AG08396 (cell line): ENCODE measurements at regions not wholly inside any gene's neighbourhood (a gene's known extent, or its start where the extent isn't known, plus 50 kb on each side); places are given as distances from the start of the nearest gene placed in this dataset.
A peak's percentile ranks its signal among the peaks of the same experiment; 100 is the strongest.

Source experiments
- DNase-seq: peaks from one replicate; pipeline ENCODE4 v3.0.0; 2012; ENCODE audit warnings: low spot score, mixed read lengths

DNA sequence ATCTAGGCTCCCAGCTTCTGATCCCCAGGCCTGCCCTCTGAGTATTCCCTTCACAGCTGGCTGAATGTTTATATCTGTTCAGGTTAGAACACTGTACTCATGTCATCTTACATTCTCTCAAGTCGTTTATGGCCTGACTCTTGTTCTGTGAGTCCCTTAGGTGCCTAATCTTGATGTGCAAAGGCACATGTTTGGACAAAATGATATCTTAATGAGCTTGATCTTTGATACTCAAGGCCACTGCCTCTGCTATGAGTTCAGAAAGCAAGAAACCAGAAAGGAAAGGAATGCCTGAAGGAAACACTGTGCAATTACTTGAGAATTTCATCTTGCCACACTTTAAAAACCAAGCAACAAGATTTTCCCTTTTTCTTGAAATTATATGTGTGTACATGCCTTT, 391.8 kb upstream of the ZNF608 start:
- DNase-seq: no peak

DNA sequence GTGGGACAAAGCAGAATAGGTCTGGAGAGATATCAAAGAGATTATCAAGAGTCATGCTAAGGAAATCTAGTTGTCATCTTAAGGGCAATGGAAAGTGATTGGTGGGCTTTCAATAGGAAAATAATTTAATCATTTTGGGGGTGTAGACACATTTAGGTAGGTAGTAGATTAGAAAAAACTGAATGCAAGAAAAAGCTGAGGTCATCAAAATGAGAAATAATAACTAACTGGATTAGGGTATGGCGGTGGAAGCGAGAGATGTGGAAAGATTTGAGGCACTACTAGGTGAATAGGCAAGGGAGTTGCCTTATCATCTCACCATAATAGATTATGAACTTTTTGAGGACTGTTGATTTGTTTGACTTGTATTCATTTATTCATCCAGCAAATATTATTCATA, 393.2 kb upstream of the ZNF608 start:
- no peak for DNase-seq

DNA sequence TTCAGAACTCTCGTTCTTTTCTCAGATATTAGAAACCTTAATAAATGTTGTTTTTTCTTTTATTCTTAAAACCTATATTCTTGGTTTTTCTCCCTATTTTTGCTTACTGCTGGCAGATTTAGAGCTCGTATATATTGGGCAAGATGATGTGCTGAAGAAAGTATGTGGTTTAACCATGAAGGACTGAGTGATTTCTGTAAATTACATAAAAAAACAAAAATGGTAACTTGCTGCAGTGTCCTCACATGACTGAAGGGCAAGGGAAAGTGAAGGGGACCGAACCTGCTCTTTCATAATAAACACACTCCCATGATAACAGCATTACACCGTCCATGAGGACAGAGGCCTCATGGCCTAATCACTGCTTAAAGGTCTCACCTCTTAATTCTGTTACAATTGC, 393.8 kb upstream of the ZNF608 start:
- DNase-seq: no peak

DNA sequence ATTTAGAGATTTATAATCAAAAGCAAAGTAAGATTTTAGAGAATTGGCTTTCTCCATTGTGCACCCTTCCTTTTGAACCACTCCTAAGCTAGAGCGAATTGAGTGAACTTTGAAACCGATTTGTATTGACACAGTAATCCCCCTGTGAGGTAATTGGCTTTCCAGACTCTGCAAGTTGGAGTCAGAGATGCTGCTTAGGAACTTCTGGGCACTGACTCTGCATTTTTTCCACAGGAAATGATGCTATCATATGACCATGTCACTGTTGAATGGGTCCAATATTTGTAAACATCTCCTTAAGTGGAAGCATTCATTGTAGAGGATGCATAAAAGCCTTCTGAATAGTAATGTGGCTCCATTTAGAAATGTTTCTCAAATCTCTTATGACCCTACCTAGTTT, 394.4 kb upstream of the ZNF608 start:
- peak; percentile 58 for DNase-seq

DNA sequence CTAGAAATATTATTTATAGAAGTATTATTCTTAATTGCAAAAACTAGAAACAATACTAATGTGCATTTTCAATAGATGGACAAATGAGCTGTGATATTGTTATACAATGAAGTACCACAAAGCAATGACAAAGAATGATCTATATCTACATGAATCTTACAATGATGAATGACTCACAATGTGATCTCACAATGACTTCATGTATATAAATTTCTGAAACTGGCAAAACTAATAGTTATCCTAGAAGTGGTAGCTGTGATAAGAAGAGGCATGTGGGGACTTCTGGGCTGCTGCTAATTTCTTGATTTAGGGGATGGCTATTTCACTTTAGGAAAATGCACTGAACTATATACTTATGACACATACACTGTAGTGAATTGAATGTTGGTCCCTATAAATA, 396.0 kb upstream of the ZNF608 start:
- DNase-seq: no peak

DNA sequence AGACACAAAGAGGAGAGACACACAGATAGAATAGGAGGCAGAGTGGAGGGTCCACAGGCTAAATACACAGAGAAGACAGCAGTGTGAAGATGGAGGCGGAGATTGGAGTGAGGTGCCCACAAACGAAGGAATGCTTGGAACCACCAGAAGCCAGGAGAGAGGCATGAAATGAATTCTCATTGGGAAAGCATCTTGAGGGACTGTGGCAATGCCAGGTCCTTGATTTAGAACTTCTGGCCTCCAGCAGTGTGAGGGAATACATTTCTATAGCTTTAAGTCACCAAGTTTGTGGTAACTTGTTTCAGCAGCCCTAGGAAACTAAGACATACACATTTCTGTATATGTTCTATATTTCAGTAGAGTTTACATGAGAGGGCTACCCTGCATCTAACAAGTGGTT, 396.6 kb upstream of the ZNF608 start:
- DNase-seq: no peak

DNA sequence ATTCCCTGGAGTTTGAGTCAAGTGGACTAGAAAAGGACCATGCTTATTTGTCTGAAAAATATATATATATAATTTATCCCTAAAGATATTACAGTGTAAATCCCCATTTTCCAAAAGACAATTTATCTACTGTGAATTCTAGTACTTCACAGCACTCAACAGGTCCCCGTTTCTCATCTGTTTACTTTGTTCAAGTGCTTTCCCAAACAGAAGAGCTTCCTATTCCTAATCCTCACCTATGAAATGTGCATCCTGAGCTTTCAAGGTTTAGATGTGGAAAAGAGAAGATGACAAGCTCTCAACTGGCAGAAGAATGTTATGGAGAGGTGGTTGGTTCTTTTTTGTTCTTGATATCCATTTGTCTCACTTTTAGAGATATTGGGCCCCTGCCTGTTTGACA, 401.6 kb upstream of the ZNF608 start:
- no peak for DNase-seq

DNA sequence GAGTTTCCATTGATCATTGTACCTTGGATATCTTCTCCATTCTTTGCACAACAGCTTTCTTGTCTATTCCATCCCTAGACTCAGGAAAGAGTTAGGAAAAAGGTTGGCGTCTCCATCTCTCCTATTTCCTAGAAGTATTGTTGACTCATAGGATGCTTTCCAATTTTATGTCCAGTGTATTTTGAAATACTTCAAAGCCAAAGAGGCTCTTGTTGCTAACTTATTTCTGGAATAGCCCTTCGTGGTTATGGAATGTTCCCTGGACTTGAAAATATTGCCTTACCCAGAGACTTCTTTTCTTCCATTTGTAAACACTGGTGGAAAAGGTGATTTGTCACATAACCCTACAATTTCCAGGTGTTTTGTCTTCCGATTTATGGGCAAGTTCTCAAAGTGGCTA, 402.3 kb upstream of the ZNF608 start:
- no peak for DNase-seq

DNA sequence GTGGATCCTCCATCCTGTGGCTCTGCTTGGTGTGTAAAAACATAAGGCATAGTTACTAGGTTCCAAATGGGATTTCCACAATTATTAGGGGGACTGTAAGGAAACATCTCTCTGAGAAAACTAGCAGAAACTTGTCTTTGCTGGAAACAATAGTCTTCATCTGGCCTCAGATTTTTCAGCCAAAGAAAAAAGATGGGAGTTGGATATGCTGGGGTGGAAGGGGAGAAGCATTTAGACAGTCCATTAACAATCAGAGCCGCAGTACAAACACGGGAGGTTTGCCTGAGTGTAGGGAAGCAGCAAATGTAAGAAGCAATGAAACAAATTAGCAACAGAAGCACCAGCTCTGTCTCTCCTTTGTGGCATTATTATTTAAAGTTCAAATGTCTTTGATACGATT, 402.7 kb upstream of the ZNF608 start:
- no peak for DNase-seq

DNA sequence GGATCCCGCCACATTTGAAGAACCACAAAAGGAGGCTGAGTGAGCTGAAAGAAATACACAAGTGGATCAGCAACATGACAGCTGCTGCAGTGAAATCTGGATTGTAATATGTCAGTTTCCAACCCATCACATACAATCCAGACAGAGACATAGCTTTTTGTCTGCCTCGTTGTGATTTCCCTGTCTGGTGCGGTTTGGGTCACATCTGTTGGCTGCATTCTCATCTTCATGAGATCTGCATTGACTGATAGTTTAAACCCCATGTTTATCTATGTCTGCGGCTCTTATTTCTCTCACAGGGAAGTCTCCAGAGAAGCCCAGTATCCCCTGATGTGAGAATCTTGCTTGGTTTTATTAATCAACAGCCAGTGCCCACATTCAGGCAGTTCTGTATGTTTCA, 403.1 kb upstream of the ZNF608 start:
- no peak for DNase-seq

DNA sequence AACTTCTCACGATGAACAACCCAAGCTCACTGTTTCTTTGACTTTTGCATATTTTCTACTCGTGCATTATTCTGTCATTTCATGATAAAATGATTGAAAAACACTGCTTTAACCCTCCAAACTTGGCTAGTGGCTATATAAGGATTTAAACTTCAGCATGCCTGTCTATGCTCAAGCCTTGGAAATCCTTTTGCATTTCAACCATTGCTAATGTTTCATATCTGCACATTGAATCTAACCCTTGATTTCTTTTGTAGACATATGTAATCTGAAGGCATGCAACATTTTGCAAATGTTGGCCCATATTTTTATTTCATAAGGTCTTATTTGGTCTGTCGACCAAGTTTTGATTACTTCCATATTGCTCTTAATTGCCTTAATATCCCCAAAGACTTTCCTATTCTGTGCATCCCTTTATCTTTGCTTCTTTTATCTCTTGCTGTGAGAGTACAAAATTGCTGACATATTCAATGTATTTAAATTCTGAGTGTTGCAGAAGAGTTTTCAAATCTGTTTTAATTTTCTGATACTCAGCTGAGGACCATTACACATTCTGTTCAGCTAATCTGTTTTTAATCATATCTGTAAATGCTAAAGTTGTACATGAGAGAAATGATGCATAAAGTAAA, 403.7 kb upstream of the ZNF608 start:
- no peak for DNase-seq

DNA sequence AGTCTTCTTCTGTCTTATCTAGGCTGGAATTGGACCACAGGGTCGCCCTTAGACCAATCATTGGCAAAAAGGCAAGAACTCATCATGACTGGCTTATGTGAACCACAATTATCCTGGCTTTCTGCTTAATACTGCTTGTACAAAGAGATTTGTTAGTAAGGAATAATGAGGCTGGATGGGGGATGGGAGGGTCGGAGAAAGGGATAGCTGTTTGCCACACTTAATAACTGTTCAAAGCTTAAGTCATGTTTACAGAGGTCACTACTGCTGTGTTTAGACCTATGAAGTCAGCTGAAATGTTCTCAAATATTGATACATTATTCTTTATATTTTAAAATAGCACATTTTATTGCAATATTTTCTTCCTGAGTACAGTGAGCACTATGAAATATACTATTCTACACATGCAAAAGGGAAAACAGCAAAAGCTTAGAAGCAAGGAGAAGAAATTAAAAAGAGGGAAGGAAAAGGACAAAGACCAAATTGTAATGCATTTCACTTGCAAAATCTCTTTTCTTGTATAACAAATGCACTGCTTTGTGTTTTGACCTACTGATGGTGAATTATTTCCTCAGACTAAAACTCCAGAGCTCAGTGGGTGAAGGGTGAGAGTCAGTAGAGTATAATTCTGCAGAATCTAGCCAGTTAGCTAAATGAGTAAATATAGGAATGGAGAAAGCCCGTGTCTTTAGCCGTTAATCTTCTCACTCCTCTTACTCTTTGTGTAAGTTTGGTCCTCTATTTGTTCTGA, 404.9 kb upstream of the ZNF608 start:
- DNase-seq: no peak

DNA sequence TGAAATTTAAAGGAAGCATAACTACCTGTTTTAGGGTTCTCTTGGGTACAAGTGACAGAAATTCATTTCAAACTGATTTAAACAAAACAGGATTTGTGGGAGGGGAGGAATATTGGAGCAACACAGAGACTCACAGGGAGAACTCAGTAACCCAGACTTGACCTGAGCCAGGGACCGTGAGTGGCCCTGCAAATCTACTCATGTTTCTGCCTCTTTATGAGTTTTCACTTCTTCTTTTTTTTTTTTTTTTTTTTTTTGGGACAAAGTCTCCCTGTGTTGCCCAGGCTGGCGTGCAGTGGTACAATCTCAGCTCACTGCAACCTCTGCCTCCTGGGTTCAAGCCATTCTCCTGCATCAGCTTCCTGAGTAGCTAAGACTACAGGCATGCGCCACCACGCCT, 405.6 kb upstream of the ZNF608 start:
- no peak for DNase-seq

DNA sequence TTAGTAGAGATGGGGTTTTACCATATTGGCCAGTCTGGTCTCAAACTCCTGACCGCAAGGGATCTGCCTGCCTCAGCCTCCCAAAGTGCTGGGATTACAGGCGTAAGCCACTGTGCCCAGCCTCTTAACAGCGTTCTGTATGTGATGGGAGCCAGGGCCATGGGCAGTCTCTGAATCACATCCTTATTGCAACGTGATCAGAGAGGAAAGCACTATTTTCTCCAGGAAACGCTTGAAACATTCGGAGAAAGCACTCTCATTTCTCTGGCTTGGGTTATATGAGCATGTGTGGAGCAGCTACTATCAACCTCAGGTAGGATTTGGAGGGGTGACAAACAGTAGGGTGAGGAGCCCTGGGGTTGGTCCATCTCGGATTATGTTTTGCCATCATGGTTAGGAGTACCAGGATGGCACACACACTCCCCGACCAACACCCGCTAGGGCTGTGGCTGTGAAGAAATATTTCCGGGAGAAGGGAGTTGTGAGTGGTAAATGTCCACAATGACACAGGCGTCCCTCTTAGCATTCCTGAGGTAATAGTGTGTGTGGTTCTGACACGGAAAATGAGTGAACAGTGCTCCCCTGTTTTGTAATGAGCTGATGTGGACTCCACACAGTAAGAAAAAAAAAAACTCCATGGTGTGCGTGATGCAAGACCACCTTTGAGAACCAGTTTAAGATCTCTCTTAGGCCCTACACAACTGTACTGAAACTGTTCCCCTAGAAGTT, 406.2 kb upstream of the ZNF608 start:
- no peak for DNase-seq

DNA sequence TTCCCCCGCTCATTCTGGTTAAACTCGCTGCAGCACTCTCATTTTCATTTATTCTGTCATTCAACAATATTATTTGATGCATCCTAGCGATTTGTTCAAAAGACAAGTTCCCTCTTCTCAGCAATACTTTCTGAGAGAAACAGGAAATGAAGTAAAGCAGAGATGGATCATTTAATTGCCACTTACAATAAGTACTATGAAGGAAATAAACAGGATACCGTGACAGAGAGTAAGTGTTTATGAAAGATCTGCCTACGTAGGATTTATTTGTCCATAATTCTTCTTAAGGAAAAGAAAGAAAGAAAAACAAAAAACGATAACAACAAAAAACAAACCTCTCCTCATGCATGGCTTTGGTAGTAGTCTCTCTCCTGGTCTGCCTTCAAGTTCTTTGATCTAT, 406.8 kb upstream of the ZNF608 start:
- DNase-seq: no peak

DNA sequence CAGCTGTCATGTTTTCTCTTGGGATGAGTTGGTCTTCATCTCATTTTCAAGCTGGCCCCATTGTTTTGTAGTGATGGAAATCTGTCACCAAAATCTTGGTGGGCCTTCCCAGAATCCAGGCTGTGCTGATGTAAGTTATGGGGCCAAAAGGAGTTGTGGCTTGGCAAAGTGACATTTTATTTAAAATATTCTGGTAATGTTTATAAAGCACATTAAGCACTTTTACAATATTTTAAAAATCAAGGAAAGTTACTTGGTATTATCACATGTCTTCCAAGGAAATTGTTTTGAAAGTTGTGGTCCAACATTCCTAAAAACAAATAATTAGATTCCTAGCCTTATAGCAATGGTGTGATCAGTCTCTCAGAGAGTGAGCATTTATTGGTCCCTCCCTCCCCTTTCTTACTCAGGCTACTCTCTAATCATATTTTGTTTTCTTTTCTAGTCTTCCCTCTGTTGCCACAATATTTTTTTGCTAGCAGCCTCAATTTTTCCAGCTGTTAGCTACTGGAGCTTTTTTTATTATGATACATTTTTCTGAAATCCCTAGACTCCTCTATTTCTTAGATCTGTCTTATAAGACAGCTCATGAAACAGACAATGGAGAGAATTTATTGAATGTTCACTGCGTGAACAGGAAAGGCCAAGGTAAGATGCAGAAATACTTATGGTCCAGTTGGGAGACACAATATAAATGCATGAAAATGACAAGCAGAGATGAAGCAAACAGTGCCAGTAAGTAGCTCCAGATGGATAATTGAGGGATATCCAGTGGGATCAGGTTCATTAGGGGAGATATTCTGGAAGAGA, 408.1 kb upstream of the ZNF608 start:
- DNase-seq: peak; percentile 9

DNA sequence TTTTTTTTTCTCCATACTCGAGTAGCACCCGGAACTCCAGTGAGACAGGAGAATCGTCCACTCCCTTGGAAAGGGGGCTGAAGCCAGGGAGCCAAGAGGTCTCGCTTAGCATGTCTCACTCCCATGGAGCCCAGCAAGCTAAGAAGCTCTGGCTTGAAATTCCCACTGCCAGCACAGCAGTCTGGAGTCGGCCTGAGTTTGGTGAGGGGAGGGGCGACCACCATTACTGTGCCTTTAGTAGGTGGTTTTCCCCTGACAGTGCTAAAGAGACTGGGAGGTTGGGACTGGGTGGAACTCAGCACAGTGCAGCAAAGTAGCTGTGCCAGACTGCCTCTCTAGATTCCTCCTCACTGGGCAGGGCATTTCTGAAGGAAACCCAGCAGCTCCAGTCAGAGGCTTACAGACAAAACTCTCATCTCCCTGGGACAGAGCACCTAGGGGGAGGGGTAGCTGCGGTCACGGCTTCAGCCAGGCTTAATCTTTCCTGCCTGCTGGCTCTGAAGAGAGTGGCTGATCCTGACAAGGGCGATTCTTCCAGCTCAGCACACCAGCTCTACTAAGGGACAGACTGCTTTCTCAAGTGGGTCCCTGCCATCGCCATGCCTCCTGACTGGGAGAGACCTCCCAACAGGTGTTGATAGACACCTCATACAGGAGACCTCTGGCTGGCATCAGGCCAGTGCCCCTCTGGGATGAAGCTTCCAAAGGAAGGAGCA, 414.5 kb upstream of the ZNF608 start:
- no peak for DNase-seq

DNA sequence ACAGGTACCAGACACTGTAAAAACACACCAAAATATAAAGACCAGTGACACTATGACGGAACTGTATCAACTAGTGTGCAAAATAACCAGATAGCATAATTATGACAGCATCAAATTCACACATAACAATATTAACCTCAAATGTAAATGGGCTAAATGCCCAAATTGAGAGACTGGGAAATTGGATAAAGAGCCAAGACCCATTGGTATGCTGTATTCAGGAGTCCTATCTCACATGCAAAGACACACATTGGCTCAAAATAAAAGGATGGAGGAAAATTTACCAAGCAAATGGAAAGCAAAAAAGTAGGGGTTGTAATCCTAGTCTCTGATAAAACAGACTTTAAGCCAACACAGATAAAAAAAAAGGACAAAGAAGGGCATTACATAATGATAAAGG, 416.3 kb upstream of the ZNF608 start:
- no peak for DNase-seq

DNA sequence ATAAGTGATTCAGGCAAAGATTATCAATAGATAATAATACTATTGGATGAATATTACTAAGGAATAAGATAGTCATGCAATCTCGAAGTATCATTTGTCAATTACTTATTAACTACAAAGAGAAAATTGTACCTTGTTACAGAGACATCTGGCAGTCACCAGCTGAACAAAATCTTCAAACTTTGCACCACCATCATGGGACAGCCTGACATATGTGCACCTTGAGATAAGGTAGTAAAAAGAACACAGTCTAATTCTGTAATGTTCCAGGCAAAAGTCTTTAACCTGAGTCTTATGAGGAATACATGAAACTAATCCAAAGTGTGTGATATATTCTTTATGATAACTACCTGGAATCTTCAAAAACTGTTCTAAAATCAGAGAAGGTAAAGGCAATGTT, 423.0 kb upstream of the ZNF608 start:
- DNase-seq: no peak

DNA sequence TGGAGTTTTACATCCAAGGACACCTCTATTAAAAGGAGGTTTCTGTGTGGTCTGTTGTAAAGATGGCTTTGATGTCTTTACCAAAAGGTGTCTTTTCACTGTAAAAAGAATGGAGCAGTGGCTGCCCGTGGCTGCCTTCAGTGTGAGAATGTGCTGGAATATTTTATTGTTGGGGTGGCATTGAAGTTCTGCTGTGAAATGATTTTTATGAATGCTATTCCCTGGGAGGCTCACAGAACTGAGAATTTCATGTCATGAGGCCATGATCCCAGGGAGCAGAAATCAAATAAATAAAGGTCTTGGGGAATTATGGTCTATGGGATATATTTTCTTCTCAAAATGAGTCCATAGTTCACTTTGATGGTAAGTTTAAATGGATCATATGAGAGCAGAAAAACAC, 425.2 kb upstream of the ZNF608 start:
- DNase-seq: no peak

DNA sequence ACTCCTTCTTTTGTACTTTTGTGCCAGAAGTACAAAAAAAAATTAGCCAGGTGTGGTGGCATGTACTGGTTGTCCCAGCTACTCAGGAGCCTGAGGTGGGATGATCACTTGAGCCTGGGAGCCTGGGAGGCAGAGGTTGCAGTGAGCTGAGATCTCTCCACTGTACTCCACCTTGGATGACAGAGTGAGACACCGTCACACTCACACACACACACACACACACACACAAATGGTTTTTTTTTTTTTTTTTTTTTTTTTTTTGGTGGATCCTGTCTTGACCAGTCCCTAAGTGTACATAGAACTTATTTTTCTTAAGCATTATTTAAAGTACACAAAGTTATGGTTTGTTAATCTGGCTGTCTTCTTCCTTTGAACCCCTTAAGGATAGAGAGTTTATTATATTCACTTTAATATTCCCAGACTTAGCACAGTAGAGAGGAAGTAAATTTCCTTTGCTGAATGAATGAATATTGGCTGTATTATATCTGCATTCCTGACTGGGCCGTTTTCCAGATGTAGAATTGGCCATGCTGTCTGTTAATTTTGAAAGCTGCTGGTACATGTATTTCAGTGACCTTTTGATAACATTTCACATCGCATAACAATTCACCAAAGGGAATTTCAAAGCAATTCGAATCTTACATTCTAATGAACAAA, 429.0 kb upstream of the ZNF608 start:
- DNase-seq: no peak
